C4-2B (cell line): ENCODE measurements at regions not wholly inside any gene's neighbourhood (a gene's known extent, or its start where the extent isn't known, plus 50 kb on each side); places are given as distances from the start of the nearest gene placed in this dataset.

Experiments
- CTCF ChIP-seq: fragments of 450-650 bp; conservative IDR thresholded peaks from 2 replicates; pipeline ENCODE4 v1.5.1; 2017; ENCODE audit warnings: mild to moderate bottlenecking
- ZFX ChIP-seq: fragments of 450-650 bp; IDR thresholded peaks from 2 replicates; pipeline ENCODE4 v1.6.1; 2017

GRCh38 chr10:6996431-6996830, 414.4 kb downstream of the SFMBT2 start:
- no peak for TF ChIP-seq CTCF
- no peak for TF ChIP-seq ZFX
